HCT116 (cell line): ENCODE measurements at regions not wholly inside any gene's neighbourhood (a gene's known extent, or its start where the extent isn't known, plus 50 kb on each side); places are given as distances from the start of the nearest gene placed in this dataset.

ENCODE experiments used
- CEBPB ChIP-seq: IDR thresholded peaks from 2 replicates; pipeline ENCODE4 v1.6.1; 2012; ENCODE audit warnings: low read depth
- CTCF ChIP-seq, 3 experiments: fragments of 200-600 bp in 1 of 3; sonication (generic) in 1 of 3; IDR thresholded peaks in 2 of 3; conservative IDR thresholded peaks in 1 of 3; 2 replicates each; pipeline ENCODE4 v1.5.1; 2012 to 2017; ENCODE audit warnings: low read depth in 2 of 3, low read length in 2 of 3, antibody characterized with exemption in 1 of 3, borderline replicate concordance in 1 of 3, control low read depth in 1 of 3, mild to moderate bottlenecking in 1 of 3, mixed read lengths in 1 of 3, mixed run types in 1 of 3, moderate library complexity in 1 of 3; ENCODE audit not compliant: insufficient read depth in 1 of 3
- EGR1 ChIP-seq: IDR thresholded peaks from 2 replicates; pipeline ENCODE4 v1.6.1; 2012; ENCODE audit warnings: low read depth
- EZH2 ChIP-seq: fragments of 200-600 bp; sonication (generic); IDR thresholded peaks from 2 replicates; pipeline ENCODE4 v1.6.1; 2017; ENCODE audit warnings: antibody characterized with exemption, mixed run types
- FOSL1 ChIP-seq: IDR thresholded peaks from 2 replicates; pipeline ENCODE4 v1.6.1; 2012; ENCODE audit warnings: low read depth
- MAX ChIP-seq: IDR thresholded peaks from 2 replicates; pipeline ENCODE4 v1.6.1; 2012
- POLR2A ChIP-seq: IDR thresholded peaks from 2 replicates; pipeline ENCODE4 v1.7.0; 2011; ENCODE audit warnings: borderline replicate concordance; ENCODE audit not compliant: insufficient read depth, insufficient read length; ENCODE audit errors: extremely low read depth
- POLR2AphosphoS5 ChIP-seq: IDR thresholded peaks from 2 replicates; pipeline ENCODE4 v1.6.1; 2011; ENCODE audit warnings: mild to moderate bottlenecking, low read depth, low read length, moderate library complexity
- RAD21 ChIP-seq: IDR thresholded peaks from 2 replicates; pipeline ENCODE4 v1.6.1; 2012; ENCODE audit warnings: low read depth, mild to moderate bottlenecking
- REST ChIP-seq: IDR thresholded peaks from 2 replicates; pipeline ENCODE4 v1.6.1; 2012; ENCODE audit warnings: low read depth
- SIN3A ChIP-seq: IDR thresholded peaks from 2 replicates; pipeline ENCODE4 v1.6.1; 2012; ENCODE audit warnings: low read depth
- SP1 ChIP-seq: IDR thresholded peaks from 2 replicates; pipeline ENCODE4 v1.6.1; 2012; ENCODE audit warnings: low read depth
- YY1 ChIP-seq: IDR thresholded peaks from 2 replicates; pipeline ENCODE4 v1.6.1; 2011; ENCODE audit warnings: low read length, low read depth, moderate library complexity, mild to moderate bottlenecking; ENCODE audit not compliant: insufficient replicate concordance; ENCODE audit errors: extremely low read depth
- ZFX ChIP-seq: fragments of 450-650 bp; IDR thresholded peaks from 2 replicates; pipeline ENCODE4 v1.6.1; 2017

GRCh38 chr2:129913695-129914495, 65.6 kb upstream of the RAB6C start:
- TF ChIP-seq POLR2AphosphoS5 (no peak), CTCF (IDR thresholded peaks at IDR 0.05 in 2 of 3, conservative IDR thresholded peaks at IDR 0.05 in 1 of 3; ENCODE audit: borderline replicate concordance in 1 of 3, insufficient read depth in 1 of 3, low read depth in 2 of 3, low read length in 2 of 3) (no peak), POLR2A (no peak), SIN3A (no peak), CEBPB (no peak), RAD21 (no peak), FOSL1 (no peak), EZH2 (no peak), SP1 (no peak), ZFX (no peak), YY1 (no peak), EGR1 (no peak), REST (no peak), MAX (no peak)
